Dermis microvascular lymphatic vessel endothelial cell (primary cell): ENCODE measurements at regions not wholly inside any gene's neighbourhood (a gene's known extent, or its start where the extent isn't known, plus 50 kb on each side); places are given as distances from the start of the nearest gene placed in this dataset.

Experiments used
- DNase-seq, 2 donors: peaks; one replicate each; pipeline versions ENCODE4 v3.0.0 to v3.0.0-alpha.2; 2010; ENCODE audit warnings: low read depth in 2 of 2

DNA sequence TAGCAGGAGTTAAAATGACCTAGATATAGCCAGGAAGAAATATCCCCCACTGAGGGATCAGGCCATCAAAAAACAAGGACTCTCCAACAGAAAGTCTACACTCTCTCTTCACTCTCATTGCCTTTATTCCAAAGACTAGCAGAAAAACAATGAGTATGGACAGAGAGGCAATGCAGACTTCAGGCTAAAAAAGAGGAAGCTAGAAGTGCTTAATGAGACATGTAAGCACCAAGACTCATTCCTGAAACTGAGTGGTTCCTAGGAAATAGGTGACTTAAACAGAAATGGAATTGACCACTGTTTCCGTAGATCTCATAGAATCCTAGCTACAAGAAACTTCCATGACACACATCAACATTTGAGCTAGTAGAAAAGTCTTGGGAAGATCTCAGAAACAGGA lies 387.3 kb downstream of the KDM5D start:
- DNase-seq, result no peak

DNA sequence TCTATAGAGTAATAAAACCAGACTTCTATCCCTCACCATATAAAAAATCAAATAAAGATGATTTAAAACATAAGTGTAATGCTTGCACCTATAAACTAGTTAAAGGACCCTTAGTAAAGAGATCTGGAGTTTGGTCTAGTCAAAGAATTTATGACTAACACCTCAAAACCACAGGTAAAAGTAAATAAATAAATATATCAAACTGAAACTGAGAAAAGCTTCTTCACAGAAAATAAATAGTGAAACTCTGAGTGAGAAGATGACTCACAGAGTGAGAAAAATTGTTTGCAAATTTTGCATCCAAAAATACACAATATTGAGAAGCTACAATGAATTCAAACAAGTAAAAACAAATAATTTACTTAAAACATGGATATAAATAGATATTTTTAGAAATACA lies 387.8 kb downstream of the KDM5D start:
- no peak for DNase-seq

DNA sequence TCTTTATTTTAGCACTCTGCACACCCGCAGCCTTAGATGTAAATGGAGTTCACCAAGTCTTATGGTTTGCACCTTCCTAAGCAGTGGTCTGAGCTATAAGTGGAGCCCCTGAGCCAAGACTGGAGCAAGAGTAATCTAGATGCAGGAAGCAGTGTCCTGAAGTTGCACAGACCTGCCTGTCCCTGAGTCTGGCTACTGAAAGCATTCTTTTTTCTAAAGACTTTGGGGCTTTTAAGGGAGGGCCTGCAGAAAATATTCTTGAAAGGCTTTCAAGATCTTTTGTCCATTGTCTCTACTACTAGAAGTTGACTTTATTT lies 389.7 kb downstream of the KDM5D start:
- no peak for DNase-seq

DNA sequence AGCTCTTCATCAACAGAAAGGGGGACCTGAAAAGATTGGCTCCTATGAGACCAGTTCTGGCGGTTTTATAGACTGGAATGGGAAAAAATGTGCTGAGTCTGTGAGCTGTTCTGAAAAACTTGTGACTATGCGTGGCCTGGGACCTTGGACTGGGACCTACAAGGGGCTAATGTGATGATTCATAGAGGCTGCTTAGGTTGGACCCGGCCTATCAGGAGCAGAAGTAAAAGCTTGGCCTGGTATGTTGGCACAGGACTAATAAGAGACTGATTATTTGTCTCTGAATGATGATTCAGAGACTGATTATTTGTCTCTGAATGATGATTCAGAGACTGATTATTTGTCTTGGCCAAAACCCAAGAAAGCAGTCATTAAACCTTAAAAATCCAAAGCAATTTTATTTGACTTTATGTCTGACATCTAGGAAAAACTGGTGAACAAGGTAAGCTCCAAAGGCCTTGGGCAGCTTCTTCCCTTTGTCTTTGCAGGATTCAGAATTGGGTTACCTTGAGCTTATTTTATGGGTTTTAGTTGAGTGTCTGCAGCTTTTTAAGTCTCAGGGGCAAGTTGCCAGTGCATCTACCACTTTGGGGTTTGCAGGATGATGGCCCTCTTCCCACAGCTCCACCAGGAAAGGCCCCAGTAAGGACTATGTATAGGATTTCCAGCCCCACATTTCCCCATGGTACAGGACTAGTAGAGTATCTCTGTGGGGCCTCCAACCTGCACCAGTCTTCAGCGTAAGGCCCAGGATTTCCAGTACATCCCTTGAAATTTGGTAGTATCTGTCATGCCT lies 390.3 kb downstream of the KDM5D start:
- DNase-seq, result peak in 1 of 2 donors; percentile 25

DNA sequence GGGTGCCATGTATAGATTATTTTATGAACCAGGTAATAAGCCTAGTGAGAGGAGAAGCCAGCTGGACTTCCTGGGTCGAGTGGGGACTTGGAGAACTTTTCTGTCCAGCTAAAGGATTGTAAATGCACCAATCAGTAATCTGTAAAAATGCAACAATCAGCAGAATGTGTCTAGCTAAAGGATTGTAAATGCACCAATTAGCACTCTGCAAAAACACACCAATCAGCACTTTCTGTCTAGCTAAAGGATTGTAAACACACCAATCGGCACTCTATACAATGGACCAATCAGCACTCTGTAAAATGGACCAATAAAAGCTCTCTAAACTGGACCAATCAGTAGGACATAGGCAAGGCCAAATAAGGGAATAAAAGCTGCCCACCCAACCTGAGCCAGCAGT lies 392.9 kb downstream of the KDM5D start:
- no peak for DNase-seq

DNA sequence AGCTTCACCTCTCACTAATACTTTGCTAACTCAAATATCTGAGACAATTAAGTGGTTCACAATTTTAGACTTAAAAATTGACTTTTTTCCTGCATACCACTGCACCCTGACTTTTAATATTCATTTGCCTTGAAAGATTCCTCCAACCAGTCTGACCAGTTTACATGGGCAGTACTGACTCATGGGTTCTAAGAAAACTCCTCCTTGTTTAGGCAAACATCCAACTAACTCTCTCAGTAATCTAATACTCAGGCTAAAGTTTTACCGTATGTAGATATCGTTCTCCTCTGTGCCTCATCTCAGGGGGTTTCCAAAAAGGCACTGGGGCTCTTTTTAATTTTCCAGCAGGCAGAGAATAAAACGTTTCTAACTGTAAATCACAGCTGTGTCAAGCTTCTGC lies 422.8 kb downstream of the KDM5D start:
- DNase-seq, result no peak

DNA sequence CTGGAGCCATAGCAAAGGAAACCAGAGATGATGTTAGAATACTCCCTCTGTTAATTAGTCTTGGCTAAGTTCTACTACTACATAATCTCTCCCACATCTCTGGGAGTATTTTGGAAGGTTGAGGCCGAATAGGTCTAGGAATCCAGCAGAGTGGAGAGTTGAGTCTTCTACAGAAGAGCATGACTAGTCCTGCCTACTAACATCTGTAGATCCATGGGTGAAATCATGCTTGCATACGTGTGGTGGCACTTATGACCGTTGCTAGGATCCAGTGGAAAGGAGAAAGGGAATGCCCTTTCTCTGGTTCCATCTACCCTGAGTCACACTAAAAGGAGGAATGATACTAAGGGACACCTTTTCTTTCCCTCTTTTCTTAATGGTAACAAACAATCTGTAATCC lies 425.4 kb downstream of the KDM5D start:
- DNase-seq, result no peak

DNA sequence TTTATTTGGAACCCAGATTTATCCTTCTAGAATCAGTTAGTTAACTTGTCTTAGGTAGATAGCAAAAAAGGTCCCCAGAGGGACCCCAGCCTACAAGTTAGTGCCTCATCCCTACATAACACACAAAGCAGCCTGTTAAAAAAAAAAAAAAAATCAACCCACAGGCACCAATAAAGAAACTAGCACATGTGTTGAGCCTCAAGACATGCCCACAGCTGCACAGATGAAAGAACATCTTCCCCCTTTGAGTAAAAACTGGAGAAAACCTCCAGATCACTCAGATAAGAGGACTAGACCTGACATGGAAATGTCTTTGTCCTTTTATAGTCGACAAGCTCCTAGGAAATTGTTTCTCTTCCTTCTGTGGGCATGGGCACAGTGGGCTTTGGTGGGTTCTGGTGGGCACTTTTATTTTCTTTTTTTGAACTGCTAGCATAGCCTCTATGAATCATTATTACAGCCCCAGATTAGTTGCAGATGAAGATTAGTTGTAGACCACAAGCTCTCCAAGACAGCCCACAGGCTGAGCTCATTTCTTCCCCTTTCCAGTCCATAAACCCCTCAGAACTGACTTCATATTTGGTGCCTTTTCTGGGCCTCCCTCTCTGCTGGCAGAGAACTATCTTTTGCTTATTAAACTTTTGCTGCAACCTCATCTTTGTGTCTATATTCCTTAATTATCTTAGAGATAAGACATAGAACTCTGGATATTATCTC lies 427.1 kb downstream of the KDM5D start:
- no peak for DNase-seq

DNA sequence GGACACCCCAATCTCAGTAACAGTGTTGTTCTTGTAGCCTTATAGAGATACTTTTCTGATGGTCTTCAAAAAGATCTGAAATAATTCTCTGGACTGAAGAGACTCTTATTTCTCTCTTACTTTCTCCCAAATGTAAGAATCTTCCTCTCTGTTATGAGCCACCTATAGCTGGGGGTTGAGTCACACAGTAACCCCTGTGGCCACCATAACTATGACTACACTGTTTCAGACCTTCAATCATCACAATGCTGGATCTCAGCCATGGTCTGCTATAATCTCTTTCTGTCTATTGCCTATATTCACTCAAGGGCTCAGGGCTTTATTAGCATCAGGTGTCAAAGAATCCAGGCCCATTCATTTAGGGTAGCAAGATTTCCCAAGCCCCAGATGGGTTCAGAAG lies 436.9 kb downstream of the KDM5D start:
- no peak for DNase-seq

DNA sequence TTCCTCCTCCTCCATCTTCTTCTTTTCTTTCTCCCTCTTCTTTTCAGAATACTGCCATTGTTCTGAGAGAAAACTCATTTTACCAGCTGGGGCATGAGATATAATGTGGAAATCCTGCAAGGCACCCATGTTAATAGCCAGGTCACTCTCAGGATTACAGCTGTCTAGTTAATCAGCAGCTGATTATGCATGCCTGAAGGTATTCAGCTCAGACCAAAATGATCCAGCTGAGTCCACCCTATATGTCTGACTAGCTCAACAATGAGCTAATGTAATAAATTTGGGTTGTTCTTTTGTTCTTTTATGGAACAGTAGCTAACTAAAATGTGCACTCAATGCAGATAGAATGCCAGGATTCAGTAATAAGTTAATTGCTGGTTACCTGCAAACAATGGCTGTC lies 441.4 kb downstream of the KDM5D start:
- DNase-seq, result no peak

DNA sequence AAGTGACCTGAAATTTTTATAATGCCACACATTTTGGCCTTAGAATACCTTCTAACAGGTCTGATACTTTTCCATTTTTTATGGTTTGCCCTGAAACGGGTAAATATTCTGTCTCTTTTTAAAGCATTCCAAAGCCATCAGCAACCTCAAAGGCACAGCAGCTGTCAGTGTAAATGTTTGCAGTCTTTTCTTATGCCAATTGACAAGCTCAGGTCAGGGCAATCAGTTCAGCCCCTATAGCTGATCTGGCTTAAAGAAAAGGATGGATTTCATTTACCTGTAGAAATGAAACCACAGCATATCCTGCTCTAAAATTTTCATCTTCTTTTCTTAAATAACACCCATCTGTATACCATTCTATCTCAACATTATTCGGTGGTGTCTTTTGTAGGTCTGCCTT lies 453.6 kb downstream of the KDM5D start:
- DNase-seq, result no peak

DNA sequence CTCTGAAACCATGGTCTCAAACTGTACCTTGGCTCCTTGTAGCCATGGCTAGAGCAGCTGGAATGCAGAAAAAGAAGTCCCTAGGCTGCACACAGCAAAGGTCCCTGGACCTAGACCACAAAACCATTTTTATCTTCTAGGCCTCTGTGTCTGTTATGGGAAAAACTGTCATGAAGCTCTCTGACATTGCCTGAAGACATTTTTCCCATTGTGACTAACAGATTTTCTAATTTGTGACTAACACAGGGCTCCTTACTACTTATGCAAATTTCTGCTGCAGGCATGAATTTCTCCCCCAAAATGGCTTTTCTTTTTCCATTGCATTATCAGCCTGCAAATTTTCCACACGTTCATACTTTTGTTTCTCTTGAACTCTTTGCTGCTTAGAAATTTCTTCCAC lies 470.4 kb downstream of the KDM5D start:
- no peak for DNase-seq

DNA sequence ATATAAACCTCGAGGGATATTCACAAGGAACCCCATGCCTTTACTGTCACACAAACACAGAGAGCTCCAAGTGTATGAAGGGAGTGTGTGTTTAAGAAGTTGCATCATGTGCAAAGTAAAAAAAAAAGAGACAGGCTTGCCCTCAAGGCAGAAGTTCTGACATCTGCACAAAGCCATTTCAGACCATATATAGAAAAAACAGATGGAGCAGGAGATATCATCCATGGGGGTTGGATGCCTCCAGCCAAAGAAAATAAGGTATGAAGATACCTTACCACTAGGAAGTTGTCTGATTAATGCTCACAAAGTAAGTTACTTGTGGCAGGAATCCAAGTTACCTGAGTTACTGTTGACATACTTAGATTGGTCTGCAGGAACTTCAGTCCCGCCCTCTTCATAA lies 476.2 kb downstream of the KDM5D start:
- DNase-seq, result no peak

DNA sequence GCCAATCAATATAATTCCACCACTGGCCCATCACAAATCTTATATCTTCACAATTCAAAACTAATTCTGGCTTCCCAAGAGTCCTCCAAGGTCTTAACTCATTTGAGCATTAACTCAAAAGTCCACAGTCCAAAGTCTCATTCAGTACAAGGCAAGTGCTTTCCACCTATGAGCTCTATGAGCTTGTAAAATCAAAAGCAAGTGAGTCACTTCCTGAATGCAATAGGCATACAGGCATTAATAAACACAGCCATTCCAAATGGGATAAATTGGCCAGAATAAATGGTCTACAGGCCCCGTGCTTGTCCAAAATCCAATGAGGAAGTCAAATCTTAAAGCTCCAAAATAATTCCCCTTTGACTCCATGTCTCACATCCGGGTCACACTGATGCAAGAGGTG lies 479.1 kb downstream of the KDM5D start:
- DNase-seq, result no peak

DNA sequence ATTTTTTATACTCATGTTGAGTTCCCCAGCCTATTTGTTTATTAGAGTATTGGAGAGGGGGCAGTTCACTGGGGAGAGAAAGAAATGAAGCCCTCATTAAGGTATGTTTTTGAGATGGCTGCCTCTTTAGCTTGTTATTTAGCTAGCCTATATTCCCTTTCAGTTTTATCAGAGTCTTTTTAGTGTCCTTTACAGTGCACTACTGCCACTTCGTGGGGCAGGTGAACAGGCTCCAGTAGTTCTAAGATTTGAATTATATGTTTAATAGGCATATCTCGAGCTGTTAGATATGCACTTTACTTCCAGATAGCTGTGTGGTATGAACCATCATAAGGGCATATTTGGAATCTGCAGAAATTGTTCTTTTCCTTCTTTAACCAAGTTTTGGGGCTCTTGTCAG lies 482.2 kb downstream of the KDM5D start:
- DNase-seq, result no peak

DNA sequence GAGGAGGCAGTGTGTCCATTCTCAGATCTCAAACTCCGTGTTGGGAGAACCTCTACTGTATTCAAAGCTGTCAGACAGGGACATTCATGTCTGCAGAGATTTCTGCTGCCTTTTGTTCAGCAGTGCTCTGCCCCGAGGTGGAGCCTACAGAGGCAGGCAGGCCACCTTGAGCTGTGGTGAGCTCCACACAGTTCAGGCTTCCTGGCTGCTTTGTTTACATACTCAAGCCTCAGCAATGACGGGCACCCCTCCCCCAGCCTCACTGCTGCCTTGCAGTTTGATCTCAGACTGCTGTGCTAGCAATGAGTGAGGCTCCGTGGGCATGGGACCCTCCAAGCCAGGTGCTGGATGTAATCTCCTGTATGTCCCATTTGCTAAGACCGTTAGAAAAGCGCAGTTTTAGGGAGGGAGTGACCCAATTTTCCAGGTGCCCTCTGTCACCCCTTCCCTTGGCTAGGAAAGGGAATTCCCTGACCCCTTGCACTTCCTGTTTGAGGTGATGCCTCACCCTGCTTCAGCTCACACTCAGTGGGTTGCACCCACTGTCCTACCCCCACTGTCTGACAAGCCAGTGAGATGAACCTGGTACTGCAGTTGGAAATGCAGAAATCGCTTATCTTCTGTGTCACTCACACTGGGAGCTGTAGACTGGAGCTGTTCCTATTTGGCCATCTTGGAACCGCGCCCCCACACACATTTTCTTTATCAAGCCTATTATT lies 458.9 kb upstream of the HSFY2 start:
- DNase-seq, result no peak

DNA sequence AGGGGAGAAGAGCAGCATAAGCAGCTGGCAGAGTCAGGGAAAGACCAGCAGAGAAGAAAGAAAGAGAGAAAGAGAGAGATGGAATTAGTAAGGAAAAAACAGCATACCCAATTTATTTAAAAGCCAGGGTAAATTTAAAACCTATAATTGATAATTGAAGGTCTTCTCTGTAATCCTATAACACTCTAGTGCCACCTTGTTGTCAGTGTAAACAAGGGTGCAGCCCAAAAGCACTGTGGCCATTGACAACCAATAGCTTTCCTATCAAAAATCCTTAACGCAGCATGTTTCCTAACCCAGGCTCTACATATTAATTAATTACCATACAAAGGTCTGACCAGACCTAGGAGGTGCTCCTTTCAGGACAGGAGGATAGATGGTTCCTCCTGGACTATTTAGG lies 447.2 kb upstream of the HSFY2 start:
- no peak for DNase-seq

DNA sequence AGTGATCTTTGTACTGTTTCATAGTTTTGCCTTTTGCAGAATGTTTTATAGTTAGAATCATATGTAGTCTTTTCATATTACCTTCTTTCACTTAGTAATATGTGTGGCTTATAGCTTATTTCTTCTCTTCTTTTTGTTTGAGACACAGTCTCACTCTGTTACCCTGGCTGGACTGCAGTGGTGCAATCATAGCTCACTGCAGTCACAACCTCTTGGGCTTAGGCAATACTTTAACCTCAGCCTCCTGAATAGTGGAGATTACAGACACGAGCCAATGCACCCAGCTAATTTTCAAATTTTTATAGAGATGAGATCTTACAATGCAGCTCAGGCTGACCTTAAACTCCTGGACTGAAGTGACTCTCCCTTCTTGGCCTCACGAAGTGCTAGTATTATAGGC lies 435.4 kb upstream of the HSFY2 start:
- DNase-seq, result no peak

DNA sequence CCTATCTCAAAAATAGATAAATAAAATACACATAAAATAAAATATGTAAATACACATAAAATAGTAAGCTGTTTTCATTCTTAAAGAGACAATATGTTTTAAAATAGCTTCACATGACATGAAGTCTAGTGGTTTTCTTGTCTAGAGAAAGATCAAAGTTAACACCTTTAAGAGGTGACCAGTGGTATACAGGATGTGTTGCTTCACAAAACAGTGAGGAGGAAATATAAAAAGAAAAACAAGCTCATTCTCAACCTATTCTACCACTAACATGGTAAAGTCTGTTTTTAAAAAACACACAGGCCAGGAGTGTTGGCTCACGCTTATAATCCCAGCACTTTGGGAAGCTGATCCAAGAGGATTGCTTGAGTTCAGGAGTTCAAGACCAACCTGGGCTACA lies 433.5 kb upstream of the HSFY2 start:
- DNase-seq, result no peak

DNA sequence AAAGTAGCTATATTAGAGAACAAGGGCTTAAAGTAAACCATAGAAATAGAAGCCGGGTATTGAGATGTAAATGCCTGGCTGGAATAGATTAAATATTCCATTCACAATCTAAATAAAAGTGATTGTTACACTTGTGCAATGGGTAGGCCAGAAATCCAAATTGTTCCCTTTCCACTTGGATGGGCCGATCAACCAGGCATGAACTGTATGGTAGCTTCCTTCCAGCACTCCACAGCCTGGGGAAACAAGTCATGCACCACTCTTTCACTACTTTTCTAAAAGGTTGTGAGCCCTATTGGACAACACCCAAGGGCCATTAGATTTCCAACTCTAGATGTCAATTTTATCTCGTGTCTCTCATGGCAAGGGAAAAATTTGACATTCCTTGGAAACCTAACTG lies 407.3 kb upstream of the HSFY2 start:
- DNase-seq, result no peak

DNA sequence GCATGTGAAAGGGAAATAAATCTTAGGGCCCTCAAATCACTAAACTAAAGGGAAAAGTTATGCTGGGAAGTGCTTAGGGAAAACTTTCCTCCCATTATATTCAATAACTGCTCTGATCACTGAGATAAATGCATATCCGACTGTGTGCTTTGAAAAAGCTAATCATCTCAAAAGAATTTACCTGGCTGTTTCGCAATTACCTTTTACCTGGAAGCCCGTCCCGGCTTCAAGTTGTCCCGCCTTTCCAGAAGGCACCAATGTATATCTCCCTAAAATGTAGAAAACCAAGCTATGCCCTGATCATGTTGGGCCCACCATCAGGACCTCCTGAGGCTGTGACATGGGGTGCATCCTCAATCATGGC lies 394.6 kb upstream of the HSFY2 start:
- DNase-seq, result no peak

DNA sequence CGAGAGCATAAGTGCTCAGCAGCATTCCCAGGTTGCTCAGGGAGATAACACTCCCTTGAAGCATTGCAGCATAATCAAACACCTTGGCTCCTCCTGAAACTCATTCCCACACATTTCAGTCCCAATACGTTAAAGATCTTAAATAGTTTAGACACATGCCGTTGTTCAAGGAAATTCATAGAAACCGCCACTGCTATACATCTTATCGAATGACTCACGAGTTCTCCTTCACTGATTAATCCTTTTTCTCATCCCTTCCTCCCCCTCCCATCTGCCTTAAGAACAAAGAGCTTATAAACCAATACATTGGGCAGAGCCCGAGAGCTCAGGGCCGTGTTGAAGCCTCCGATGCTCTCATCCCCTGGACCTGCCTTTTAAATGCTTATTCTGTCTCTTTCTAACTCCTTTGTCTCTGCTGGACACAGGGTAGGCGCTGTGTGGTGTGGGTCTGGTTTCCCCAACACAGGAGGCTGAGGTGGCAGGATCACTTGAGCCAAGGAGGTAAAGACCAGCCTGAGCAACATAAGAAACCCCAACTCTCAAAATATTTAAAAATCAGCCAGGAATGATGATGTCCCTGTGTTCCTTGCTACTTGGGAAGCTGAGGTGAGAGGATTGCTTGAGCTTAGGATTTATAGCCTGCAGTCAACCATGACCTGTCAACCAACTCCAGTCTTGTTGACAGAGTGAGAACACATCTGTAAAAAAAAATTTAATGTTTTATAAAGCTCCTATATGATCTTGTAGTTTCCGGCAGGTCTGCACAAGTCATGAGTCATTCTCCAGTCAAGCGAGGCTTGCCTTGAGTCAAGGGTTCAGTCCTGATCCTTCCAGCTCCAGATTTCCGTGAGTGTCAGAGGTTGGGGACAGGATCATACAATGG lies 394.0 kb upstream of the HSFY2 start:
- no peak for DNase-seq
